Peyer's patch (tissue), 4 donors: ENCODE measurements at regions not wholly inside any gene's neighbourhood (a gene's known extent, or its start where the extent isn't known, plus 50 kb on each side); places are given as distances from the start of the nearest gene placed in this dataset.

Source experiments
- POLR2A ChIP-seq, 2 donors: fragments of 450-650 bp; IDR thresholded peaks; one replicate each; pipeline ENCODE4 v1.5.1; 2017; ENCODE audit warnings: antibody characterized with exemption in 2 of 2, mild to moderate bottlenecking in 2 of 2, moderate library complexity in 2 of 2
- TF ChIP-seq, protein P1 (sequence below), 6 experiments: fragments of 450-650 bp in 4 of 6; fragments of 200-600 bp in 2 of 6; sonication (generic) in 1 of 6; IDR thresholded peaks; one replicate each; pipeline ENCODE4 v1.5.1; 2017 to 2019; ENCODE audit warnings: antibody characterized with exemption in 6 of 6, mild to moderate bottlenecking in 3 of 6, moderate library complexity in 1 of 6

DNA sequence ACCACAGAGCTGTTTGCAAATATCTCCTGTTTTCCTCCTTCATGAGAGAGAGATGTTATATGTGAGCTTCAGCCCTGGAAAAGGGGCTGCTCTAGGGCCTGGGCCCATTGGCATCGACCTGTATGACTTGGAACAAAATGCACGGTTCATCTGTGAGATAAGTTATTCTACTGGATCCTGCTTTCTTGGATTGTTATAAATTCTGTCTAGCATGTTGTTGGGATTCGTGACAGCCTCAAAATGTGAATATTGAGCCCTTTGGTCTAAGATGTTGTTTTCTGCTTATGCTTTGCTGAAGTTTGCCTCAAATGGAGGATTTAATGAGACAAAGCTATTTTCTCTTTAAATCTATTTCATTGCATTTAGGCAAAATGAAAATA, 372.9 kb downstream of the EN1 start:
- TF ChIP-seq, protein P1, sequence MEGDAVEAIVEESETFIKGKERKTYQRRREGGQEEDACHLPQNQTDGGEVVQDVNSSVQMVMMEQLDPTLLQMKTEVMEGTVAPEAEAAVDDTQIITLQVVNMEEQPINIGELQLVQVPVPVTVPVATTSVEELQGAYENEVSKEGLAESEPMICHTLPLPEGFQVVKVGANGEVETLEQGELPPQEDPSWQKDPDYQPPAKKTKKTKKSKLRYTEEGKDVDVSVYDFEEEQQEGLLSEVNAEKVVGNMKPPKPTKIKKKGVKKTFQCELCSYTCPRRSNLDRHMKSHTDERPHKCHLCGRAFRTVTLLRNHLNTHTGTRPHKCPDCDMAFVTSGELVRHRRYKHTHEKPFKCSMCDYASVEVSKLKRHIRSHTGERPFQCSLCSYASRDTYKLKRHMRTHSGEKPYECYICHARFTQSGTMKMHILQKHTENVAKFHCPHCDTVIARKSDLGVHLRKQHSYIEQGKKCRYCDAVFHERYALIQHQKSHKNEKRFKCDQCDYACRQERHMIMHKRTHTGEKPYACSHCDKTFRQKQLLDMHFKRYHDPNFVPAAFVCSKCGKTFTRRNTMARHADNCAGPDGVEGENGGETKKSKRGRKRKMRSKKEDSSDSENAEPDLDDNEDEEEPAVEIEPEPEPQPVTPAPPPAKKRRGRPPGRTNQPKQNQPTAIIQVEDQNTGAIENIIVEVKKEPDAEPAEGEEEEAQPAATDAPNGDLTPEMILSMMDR (IDR thresholded peaks at IDR 0.05): no peak
- no peak for TF ChIP-seq POLR2A (IDR thresholded peaks at IDR 0.05)
